Ovary (tissue), 7 donors: ENCODE measurements at regions not wholly inside any gene's neighbourhood (a gene's known extent, or its start where the extent isn't known, plus 50 kb on each side); places are given as distances from the start of the nearest gene placed in this dataset.

Experiments used
- DNase-seq, 5 donors: peaks; one replicate each; pipeline ENCODE4 v3.0.0-alpha.2; 2019 to 2020
- H3K27ac ChIP-seq, 2 donors: fragments of 200-600 bp; one replicate each; pipeline versions ENCODE4 v1.5.1 to v1.8.0; 2019 to 2022
- H3K27me3 ChIP-seq: fragments of 200-600 bp; one replicate; pipeline ENCODE4 v1.8.0; 2022
- H3K36me3 ChIP-seq: fragments of 200-600 bp; sonication (generic); one replicate; pipeline ENCODE4 v1.5.1; 2019
- H3K4me1 ChIP-seq: one replicate; pipeline ENCODE4 v1.8.1; 2013; ENCODE audit warnings: mild to moderate bottlenecking, moderate library complexity; ENCODE audit not compliant: insufficient read depth
- H3K4me3 ChIP-seq: fragments of 200-600 bp; sonication (generic); one replicate; pipeline ENCODE4 v1.5.1; 2017
- H3K9me3 ChIP-seq, 2 donors: fragments of 200-600 bp in 1 of 2; sonication (generic) in 1 of 2; one replicate each; pipeline versions ENCODE4 v1.5.1 to v1.8.1; 2013 to 2019; ENCODE audit warnings: mild to moderate bottlenecking in 1 of 2, moderate library complexity in 1 of 2
- EP300 ChIP-seq: sonication (generic); formaldehyde crosslinking; IDR thresholded peaks from one replicate; pipeline ENCODE4 v1.6.1; 2017; ENCODE audit warnings: antibody characterized with exemption
- POLR2A ChIP-seq: fragments of 450-650 bp; IDR thresholded peaks from one replicate; pipeline ENCODE4 v1.6.1; 2017; ENCODE audit warnings: antibody characterized with exemption, mild to moderate bottlenecking, moderate library complexity
- WGBS, 3 donors: extraction: QIAGEN DNeasy Blood & Tissue Kit in 1 of 3; methylation state at CpG; one replicate each; pipeline versions ENCODE4 v1.1.5 to v1.1.7; 2013 to 2017; 5-methylcytosine and 5-hydroxymethylcytosine counted together
- intact Hi-C, 4 donors: fragments of 100-400 bp; cut with DNase I; formaldehyde crosslinking; loops; one replicate each; pipeline versions ENCODE4 v1.11.0 to v1.15.1; 2022 to 2023
- TF ChIP-seq, protein P1 (sequence below), 3 donors: fragments of 450-650 bp in 2 of 3; fragments of 200-600 bp in 1 of 3; IDR thresholded peaks; one replicate each; pipeline versions ENCODE4 v1.5.1 to v1.8.0; 2016 to 2022; ENCODE audit warnings: antibody characterized with exemption in 3 of 3, mild to moderate bottlenecking in 1 of 3
- donor health status: DM: no; HTN: no; CAD: no; lungs with moderate emphysema.
- donor health status: DM: no; HTN: no; CAD: no.
- donor health status: Bipolar disorder and iron deficiency.
- donor health status: DM: no; HTN: no; CAD: no.
- donor health status: DM: yes; HTN: yes; CAD: no.

DNA sequence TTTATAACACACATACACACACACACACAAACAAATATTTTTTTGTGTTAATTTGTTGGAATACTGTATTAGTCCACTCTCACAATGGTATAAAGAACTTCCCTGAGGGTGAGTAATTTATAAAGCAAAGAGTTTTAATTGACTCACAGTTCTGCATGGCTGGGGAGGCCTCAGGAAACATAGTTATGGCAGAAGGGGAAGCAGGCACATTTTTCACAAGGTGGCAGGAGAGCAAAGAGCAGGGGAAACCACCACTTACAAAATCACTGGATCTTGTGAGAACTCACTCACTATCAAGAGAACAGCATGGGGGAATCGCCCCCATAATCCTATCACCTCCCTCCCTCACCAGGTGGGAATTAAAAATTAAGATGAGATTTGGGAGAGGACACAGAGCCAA lies 205.4 kb upstream of the PTPRD start:
- Histone ChIP-seq H3K4me3 (no peak overlapping the region), H3K27me3 (no peaks in the 10 kb centered on the region), H3K36me3 (no peaks in the 10 kb centered on the region), H3K27ac (no peak overlapping the region), H3K4me1 (no peaks in the 10 kb centered on the region), H3K9me3 (no peaks in the 10 kb centered on the region)
- intact Hi-C loops, result no loop called here
- DNase-seq, result no peak
- TF ChIP-seq EP300 (no peak), POLR2A (no peak)
- TF ChIP-seq, protein P1, sequence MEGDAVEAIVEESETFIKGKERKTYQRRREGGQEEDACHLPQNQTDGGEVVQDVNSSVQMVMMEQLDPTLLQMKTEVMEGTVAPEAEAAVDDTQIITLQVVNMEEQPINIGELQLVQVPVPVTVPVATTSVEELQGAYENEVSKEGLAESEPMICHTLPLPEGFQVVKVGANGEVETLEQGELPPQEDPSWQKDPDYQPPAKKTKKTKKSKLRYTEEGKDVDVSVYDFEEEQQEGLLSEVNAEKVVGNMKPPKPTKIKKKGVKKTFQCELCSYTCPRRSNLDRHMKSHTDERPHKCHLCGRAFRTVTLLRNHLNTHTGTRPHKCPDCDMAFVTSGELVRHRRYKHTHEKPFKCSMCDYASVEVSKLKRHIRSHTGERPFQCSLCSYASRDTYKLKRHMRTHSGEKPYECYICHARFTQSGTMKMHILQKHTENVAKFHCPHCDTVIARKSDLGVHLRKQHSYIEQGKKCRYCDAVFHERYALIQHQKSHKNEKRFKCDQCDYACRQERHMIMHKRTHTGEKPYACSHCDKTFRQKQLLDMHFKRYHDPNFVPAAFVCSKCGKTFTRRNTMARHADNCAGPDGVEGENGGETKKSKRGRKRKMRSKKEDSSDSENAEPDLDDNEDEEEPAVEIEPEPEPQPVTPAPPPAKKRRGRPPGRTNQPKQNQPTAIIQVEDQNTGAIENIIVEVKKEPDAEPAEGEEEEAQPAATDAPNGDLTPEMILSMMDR (IDR thresholded peaks at IDR 0.05), result no peak
- 47 to 74% (median 67%) methylated on average over 1 of the region's 1 CpG for WGBS, 3 donors

DNA sequence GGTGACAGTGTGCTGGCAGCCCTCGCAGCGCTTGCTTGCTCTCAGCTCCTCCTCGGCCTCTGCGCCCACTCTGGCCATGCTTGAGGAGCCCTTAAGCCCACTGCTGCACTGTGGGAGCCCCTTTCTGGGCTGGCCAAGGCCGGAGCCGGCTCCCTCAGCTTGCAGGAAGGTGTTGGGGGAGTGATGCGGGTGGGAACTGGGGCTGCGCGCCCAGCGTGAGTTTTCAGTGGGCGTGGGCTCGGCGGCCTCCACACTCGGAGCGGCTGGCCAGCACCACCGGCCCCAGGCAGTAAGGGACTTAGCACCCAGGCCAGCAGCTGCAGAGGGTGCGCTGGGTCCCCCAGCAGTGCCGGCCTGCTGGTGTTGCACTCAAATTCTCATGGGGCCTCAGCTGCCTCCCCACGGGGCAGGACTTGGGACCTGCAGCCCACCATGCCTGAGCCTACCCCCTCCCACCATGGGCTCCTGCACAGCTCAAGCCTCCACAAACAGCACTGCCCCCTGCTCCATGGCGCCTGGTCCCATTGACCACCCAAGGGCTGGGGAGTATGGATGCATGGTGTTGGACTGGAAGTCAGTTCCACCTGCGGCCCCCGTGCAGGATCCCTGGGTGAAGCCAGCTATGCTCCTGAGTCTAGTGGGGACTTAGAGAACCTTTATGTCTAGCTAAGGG lies 223.1 kb upstream of the PTPRD start:
- intact Hi-C loops, result no loop called here
- DNase-seq, result no peak
- 90 to 96% (median 95%) methylated on average over 22 of the region's 22 CpGs for WGBS, 3 donors

DNA sequence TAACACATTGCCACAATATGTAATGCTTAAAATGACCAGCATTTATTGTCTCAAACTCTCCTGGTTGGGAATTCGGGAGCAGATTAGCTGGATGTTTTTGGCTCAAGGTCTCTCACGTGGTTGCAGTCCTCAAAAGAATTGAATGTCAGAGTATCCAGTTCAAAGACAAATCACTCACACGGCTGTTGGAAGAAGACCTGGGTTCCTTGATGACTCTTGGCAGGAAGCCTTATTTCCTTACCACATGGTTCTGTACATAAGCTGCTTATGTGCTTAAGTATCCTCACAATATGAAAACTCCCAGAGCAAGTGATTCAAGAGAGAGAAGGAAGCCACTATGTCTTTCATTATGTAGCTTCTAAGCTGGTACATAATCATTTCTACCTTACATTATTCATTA lies 230.3 kb upstream of the PTPRD start:
- TF ChIP-seq POLR2A, result no peak
- no peak for TF ChIP-seq EP300
- TF ChIP-seq, protein P1 (IDR thresholded peaks at IDR 0.05), result no peak
- intact Hi-C loops, result no loop called here
- no peaks in the 10 kb centered on the region for H3K9me3 ChIP-seq
- H3K4me1 ChIP-seq, result no peaks in the 10 kb centered on the region
- no peak overlapping the region for H3K4me3 ChIP-seq
- no peak overlapping the region for H3K27ac ChIP-seq
- DNase-seq, result no peak
- 14 to 28% (median 18%) methylated on average over 3 of the region's 3 CpGs for WGBS, 3 donors
- no peaks in the 10 kb centered on the region for H3K36me3 ChIP-seq
- no peaks in the 10 kb centered on the region for H3K27me3 ChIP-seq

More for the DNA sequence above, 223.1 kb upstream of the PTPRD start:
- no peak overlapping the region for H3K4me3 ChIP-seq
- H3K27ac ChIP-seq, result no peak overlapping the region
- no peaks in the 10 kb centered on the region for H3K9me3 ChIP-seq
- TF ChIP-seq POLR2A (no peak), EP300 (no peak)
- TF ChIP-seq, protein P1 (IDR thresholded peaks at IDR 0.05), result no peak
- no peaks in the 10 kb centered on the region for H3K36me3 ChIP-seq
- H3K4me1 ChIP-seq, result no peaks in the 10 kb centered on the region
- no peaks in the 10 kb centered on the region for H3K27me3 ChIP-seq

DNA sequence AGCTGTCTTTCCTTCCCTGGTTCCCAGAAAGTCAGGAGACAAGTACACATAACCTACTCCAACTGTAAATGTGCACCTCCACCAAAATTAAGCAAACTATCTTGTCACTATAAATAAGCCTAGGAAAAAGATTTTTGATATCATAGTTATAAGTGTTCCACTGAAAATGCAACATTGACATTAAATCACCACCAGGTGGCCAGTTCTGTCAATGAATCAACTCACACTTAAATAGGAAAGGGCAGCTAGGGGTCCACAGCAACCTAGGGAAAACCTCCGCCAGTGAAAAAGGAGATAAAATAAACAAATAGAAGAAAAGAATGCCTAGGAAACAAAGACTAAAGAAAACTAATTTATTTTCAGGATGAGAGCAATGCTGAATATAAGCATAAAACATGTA lies 243.0 kb upstream of the PTPRD start:
- TF ChIP-seq POLR2A, result no peak
- TF ChIP-seq, protein P1 (IDR thresholded peaks at IDR 0.05), result no peak
- TF ChIP-seq EP300, result no peak
- intact Hi-C loops, result no loop called here

More for the DNA sequence above, 243.0 kb upstream of the PTPRD start:
- H3K4me3 ChIP-seq, result no peak overlapping the region
- H3K9me3 ChIP-seq, result no peaks in the 10 kb centered on the region
- DNase-seq, result no peak
- no peaks in the 10 kb centered on the region for H3K27me3 ChIP-seq
- no peaks in the 10 kb centered on the region for H3K36me3 ChIP-seq
- H3K4me1 ChIP-seq, result no peaks in the 10 kb centered on the region
- WGBS, 3 donors, result 6 to 19% (median 15%) methylated on average over 1 of the region's 1 CpG
- no peak overlapping the region for H3K27ac ChIP-seq
